ENCODE measurements at regions not wholly inside any gene's neighbourhood (a gene's known extent, or its start where the extent isn't known, plus 50 kb on each side); places are given as distances from the start of the nearest gene placed in this dataset.
A peak's percentile ranks its signal among the peaks of the same experiment; 100 is the strongest.

GRCh38 chr11:70712471-70712870 lies 314.1 kb downstream of the CTTN start:
- TF ChIP-seq POLR2A (IDR thresholded peaks at IDR 0.05) (no peak), CTCF (IDR thresholded peaks at IDR 0.05) (no peak)
- no peak overlapping the region for H3K27ac ChIP-seq
- no peaks in the 10 kb centered on the region for H3K27me3 ChIP-seq
- no peaks in the 10 kb centered on the region for H3K36me3 ChIP-seq
- intact Hi-C loops (cut with DNase I): no loop called here
- WGBS, 2 donors: 57 to 75% methylated on average over 7 to 10 of the region's 10 CpGs
- H3K9me3 ChIP-seq: no peaks in the 10 kb centered on the region
- H3K4me3 ChIP-seq (replicated peaks in 1 of 3): no peak overlapping the region
- no peak for DNase-seq
- peaks cover 0 to 9% of the 10 kb centered on the region in 2 donors for H3K4me1 ChIP-seq

GRCh38 chr11:70713086-70713835 lies 314.9 kb downstream of the CTTN start:
- H3K4me1 ChIP-seq: peaks cover 0 to 9% of the 10 kb centered on the region in 2 donors
- H3K4me3 ChIP-seq (replicated peaks in 1 of 3): no peak overlapping the region
- H3K27ac ChIP-seq: no peak overlapping the region
- no peaks in the 10 kb centered on the region for H3K36me3 ChIP-seq
- no peaks in the 10 kb centered on the region for H3K27me3 ChIP-seq
- no peaks in the 10 kb centered on the region for H3K9me3 ChIP-seq
- WGBS, 2 donors: 75 to 82% methylated on average over 23 to 24 of the region's 24 CpGs
- intact Hi-C loops (cut with DNase I): no loop called here
- TF ChIP-seq CTCF (IDR thresholded peaks at IDR 0.05) (no peak), POLR2A (IDR thresholded peaks at IDR 0.05) (no peak)
- peak; percentile 14 to 52 for DNase-seq

- WGBS, 2 donors: 57 to 67% methylated on average over 10 of the region's 10 CpGs
- TF ChIP-seq CTCF (IDR thresholded peaks at IDR 0.05): no peak
- TF ChIP-seq POLR2A (IDR thresholded peaks at IDR 0.05): no peak
- no peak overlapping the region for H3K27ac ChIP-seq
- H3K36me3 ChIP-seq: no peaks in the 10 kb centered on the region
- DNase-seq: peak; percentile 16 to 33
- H3K27me3 ChIP-seq: no peaks in the 10 kb centered on the region
- peaks cover 0 to 9% of the 10 kb centered on the region in 2 donors for H3K4me1 ChIP-seq
- intact Hi-C loops (cut with DNase I): no loop called here
- H3K4me3 ChIP-seq (replicated peaks in 1 of 3): no peak overlapping the region
- no peaks in the 10 kb centered on the region for H3K9me3 ChIP-seq
Measured at GRCh38 chr11:70713988-70714665, 315.8 kb downstream of the CTTN start.

GRCh38 chr11:70715166-70715951 lies 317.0 kb downstream of the CTTN start:
- TF ChIP-seq CTCF (IDR thresholded peaks at IDR 0.05) (no peak), POLR2A (IDR thresholded peaks at IDR 0.05) (no peak)
- Histone ChIP-seq H3K4me3 (replicated peaks in 1 of 3) (no peak overlapping the region), H3K36me3 (no peaks in the 10 kb centered on the region), H3K27me3 (no peaks in the 10 kb centered on the region), H3K27ac (no peak overlapping the region), H3K4me1 (peaks cover 4 to 12% of the 10 kb centered on the region in 2 donors), H3K9me3 (no peaks in the 10 kb centered on the region)
- no peak for DNase-seq
- intact Hi-C loops (cut with DNase I): no loop called here
- WGBS, 2 donors: 74 to 77% methylated on average over 15 of the region's 15 CpGs

All from thyroid gland (tissue), 4 donors.